GM04504 (cell line): ENCODE measurements at regions not wholly inside any gene's neighbourhood (a gene's known extent, or its start where the extent isn't known, plus 50 kb on each side); places are given as distances from the start of the nearest gene placed in this dataset.
"Not testable (repeated sequence)": the region's sequence is repeated elsewhere in the genome, so short reads cannot be mapped to it uniquely, and the experiment has no call there.

Experiments used
- DNase-seq: peaks from one replicate; pipeline ENCODE4 v3.0.0-alpha.2; 2012; ENCODE audit warnings: low read depth

DNA sequence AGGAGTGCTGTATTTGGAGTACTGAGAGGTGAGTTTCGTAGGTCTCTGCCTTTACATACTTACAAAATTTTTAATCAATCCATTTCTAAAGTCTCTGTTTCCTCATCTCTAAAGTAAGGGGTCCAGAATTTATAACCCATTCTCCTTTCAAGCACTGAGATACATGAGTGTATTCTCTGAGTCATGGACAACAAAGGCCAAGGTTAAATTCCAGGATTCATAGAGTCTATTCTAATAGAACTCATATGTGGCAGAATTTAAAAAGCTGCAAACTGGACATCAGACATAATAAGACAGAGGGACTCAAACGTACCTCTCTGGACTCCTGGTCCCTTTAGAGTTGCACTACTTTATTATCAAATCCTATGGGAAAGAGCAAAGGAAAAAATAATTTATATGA, 112.5 kb upstream of the SLIT3 start:
- DNase-seq, result no peak

- DNase-seq, result no peak
Measured at GRCh38 chr5:169412831-169413230, 111.9 kb upstream of the SLIT3 start.

DNA sequence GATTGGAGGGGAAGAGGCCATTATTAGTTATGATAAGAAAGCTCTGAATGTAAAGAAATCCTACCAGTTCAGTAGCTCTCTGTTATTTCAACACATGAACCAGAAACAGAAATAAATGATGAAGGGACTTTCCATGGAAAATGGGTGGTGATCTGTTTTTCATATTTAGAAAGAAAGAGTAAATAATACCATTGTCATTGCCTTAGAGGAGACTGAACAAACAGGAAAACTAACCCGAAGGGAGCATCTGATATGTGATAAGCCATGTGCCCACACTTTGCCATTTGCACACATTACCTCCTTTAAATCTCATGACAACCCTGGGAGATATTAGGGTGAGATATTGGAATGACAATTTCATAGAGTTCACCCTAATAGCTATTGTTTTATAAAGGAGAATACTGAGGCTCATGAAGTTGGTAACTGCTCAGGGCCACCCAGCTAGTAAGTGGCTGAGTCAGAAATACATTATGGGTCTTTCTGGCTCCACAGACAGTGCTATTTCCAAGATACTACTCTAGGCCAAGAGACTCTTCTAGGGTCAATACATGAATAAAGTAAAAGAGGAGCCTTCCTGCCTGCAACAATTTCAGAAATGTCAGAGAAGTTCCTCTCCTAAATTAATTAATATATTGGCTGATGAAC, 111.0 kb upstream of the SLIT3 start:
- no peak for DNase-seq

DNA sequence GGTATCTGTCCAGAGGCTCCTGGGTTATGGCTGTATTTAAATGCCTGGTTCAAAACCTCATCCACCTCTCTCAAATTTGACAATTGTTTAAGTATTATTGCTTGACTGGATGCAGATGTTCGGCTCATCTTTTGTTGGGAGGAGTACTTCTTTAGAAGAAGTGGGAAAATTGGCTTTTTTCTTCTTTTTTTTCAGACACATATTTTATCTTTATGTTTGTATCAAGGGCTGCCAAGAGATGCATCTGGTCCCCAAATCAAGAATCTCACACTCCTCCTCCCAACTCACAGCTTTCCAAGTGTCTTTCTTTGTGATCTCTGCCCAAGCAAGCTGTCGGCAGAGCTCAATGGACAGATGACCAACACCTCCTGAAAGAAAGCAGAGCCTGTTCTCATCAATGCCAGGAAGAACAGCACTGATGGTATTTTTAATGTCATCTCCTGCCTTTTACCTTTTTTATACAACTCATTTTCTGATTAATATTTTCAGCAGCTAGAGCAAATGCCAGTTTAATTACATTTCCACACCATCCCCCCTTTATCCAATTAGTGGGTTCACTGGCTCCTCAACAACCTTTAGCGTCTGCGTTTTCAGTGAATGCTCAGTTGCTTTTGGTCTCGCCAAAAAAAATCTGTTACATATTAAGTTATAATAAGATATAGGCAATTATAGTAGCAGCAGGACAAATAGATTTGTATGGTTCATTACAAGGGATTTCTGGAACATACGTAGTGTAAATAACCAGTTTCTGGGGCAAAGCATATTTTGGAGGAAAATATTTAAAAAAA, 110.3 kb upstream of the SLIT3 start:
- no peak for DNase-seq

- no peak for DNase-seq
Measured at GRCh38 chr5:169408731-169409130, 107.8 kb upstream of the SLIT3 start.

- DNase-seq, result no peak
Measured at GRCh38 chr5:169408171-169408570, 107.2 kb upstream of the SLIT3 start.

DNA sequence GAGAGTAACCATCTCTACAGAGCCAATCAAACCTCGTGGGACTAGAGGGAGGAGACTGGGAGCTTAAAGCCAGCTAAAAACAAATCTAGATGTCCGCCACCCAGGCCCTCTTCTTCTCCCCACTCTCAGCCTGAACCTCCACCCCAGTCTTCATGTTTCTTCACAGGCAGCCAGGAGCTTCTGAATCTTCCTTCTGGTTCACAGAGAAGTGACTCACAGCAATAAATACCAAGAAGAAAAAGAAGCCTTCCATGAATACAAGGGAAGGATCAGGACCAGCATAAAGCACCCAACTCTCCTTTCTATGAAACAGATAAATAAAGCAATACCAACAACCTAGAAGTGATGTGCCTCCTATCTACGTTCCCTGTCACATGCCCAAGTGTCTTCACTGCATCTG, 103.3 kb upstream of the SLIT3 start:
- DNase-seq, result no peak

DNA sequence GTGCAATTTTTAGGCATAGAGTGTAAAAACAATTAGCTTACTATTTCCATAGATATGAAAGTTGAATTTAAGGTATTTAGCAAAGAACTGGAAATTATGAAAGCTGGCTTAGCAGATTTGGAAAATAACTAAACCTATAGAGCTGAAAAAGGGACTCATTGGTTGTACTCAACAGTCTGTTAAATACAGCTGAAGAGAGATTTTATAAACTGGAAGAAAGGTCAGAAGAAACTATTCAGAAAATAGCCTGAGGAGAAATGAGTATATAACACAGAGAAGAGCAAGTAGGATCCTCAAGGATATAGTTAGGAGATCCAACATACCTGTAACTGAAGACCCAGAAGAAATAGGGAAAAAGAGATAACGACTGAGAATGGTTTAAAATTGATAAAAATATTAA, 97.6 kb upstream of the SLIT3 start:
- DNase-seq, result no peak

- no peak for DNase-seq
Measured at GRCh38 chr5:169395136-169395535, 94.2 kb upstream of the SLIT3 start.

- DNase-seq, result no peak
Measured at GRCh38 chr5:169394371-169394770, 93.4 kb upstream of the SLIT3 start.

- DNase-seq, result no peak
Measured at GRCh38 chr5:169393907-169394306, 93.0 kb upstream of the SLIT3 start.

DNA sequence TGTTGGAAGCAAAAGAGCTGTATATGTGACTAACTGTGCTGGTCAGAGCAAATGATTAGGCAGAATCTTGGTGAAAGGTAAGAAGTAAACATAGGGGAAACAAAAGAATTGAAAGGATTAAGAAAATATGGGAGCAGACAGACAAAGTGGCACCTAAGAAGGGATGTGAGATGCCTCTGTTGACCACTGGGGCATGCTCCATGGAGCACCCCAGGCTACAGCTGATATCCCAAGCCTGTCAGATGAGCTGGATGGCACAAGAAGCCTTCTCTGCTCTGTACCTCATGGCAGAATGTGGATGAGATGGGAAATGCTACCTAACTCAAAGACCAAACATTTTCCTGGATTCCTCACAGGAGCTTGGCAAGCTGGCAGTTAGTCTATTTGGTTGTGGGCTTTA, 89.3 kb upstream of the SLIT3 start:
- no peak for DNase-seq

DNA sequence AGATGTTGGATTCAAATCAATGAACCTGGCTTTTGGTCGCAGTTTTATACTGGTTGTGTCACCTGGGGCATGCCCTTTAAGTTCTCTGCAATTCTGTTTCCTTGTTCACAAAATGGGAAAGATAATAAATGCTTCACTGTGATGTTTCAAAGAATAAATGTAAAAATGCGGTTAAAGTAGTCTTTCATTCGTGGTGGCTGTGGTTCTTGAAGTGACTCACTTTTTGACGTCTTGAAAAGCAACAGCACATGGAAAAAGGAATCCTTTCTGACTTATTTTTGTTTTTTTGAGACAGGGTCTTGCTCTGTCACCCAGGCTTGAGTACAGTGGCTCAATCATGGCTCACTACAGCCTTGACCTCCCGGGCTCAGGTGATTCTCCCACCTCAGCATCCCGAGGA, 88.4 kb upstream of the SLIT3 start:
- no peak for DNase-seq

DNA sequence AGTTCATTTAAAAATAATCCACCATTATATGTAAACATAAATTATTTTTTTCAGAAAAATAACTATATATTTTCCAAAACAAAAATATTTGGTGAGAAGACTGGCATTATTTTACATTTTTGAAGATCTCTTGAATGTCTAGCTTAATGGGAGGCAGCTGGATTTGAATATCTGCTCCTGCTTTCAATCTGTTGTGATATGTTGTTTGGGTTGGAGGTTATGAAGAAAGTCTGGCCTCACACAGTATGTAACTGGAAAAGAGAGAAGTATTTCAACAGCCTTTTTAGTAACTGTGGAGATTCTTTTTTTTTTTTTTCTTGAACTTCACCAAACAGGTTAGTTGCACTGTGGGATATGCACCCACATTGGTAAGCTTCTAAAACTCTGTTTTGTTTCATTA, 84.7 kb upstream of the SLIT3 start:
- no peak for DNase-seq

DNA sequence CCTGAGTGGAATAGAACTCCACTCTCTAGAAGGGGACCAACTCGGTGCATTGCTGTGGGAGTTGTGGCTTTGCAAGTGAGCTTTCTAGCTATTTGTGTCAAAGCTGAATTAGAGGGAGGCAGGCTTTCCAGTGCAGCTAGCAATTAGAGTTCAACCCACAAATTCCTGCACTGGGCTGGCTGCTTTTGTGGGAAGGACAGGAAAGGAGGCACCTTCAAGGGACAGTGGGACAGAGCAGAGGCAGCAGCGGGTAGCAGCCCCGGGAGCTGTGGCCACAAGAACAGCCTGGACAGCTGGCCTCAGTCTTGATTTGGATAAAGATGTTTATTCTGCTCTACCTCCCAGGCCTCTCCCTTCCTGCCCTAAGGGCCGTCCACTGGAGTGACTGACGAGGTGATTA, 83.7 kb upstream of the SLIT3 start:
- DNase-seq, result no peak

- no peak for DNase-seq
Measured at GRCh38 chr5:169374761-169375160, 73.8 kb upstream of the SLIT3 start.

DNA sequence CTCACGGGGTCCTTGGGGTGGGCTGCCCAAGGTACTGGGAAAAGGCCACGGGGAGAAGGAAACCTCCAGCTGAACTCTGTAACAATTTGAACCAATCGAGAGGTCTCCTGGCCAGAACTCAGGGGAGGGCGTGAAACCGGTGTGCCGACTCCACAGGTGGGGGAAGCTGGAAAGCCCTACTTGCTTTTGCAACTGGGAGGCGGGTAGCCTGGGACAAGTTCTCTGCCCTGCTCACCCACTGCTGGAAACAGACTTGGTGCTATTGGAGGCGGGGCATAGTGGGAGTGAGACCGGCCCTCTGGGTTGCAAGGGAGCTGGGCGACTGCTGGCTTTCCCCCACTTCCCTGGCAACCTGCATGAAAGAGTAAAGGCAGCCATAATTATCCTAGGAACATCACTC, 73.2 kb upstream of the SLIT3 start:
- no peak for DNase-seq

DNA sequence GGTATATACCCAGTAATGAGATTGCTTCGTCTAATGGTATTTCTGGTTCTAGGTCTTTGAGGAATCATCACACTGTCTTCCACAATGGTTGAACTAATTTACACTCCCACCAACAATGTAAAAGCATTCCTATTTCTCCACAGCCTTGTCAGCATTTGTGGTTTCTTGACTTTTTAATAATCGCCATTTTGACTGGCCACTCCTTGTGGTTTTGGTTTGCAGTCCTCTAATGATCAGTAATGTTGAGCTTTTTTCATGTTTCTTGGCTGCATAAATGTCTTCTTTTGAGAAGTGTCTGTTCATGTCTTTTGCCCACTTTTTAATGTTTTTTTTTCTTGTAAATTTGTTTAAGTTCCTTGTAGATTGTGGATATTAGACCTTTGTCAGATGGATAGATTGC, 70.9 kb upstream of the SLIT3 start:
- DNase-seq, result not testable (repeated sequence)

DNA sequence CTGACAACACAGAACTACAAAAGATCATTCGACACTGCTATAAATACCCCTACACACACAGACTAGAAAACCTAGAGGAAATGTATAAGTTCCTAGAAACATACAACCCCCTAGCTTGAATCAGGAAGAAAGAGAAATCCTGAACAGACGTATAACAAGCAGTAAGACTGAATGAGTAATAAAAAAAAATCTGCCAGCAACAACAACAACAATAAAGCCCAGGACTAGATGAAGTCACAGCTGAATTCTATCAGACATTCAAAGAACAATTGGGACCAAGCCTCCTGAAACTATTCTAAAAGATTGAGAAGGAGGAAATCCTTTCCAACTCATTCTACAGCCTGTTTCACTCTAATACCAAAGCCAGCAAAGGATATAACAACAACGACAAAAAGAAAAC, 68.2 kb upstream of the SLIT3 start:
- DNase-seq, result no peak

DNA sequence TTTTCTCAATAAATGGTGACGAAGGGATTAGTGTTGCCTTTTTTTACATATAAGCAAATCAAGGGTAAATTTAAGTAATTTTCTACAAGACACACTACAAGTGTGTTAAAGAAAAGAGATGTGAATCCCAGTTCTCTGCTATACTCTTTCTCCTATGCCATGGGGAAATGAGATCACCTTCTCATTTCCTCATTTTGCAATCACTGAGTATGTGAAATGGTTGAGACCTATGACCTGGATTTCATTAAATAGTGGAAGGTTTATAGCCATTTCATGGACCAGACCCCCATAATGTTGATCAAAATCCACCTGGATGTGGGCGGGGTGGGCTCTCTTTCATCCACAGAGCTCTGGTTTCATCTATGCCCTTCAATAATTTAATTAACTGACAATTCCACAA, 66.9 kb upstream of the SLIT3 start:
- DNase-seq, result no peak

- DNase-seq, result no peak
Measured at GRCh38 chr5:169357291-169357690, 56.4 kb upstream of the SLIT3 start.

DNA sequence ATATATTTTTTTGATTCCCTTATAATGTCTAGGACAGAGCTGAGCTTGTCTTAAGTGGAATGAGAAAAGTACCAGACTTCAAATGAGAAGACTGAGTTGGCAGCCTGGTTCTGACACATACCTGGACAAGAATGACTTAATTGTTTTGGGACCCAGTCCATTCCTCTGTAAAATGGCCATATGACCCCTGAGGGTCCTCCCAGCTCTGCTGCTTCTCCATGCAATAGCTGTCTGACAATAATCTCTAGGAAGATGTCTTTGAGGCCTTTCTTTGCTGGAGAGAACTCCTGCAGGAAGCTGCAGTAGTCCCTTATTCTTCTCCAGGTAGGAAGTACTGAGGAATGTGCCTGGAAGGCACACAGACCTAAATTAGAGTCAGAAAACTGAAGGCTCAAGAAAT, 55.9 kb upstream of the SLIT3 start:
- DNase-seq, result no peak

- DNase-seq, result no peak
Measured at GRCh38 chr5:169356181-169356580, 55.2 kb upstream of the SLIT3 start.

DNA sequence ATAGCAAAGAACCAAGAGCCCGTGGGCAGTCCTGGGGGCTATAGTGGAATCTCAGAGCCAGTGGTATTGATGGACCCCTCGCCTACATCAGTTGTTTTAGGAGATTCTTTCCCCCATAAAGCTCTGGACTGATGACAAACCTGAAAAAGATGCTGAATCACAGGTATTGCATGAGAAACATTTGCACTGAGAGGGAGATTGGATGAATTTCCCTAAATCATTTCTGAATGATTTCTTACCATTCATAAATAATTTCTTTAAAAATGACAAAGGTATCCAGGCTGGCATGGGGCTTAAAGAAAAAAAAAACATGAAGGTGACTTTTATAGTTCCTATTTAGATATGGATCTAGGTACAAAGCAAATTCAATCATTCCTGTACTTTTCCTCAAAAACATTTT, 54.0 kb upstream of the SLIT3 start:
- DNase-seq, result no peak
